ENCODE measurements at regions not wholly inside any gene's neighbourhood (a gene's known extent, or its start where the extent isn't known, plus 50 kb on each side); places are given as distances from the start of the nearest gene placed in this dataset.

- no peak overlapping the region for H3K4me3 ChIP-seq (ENCODE audit: low read depth, low read length)
- TF ChIP-seq, protein P1, sequence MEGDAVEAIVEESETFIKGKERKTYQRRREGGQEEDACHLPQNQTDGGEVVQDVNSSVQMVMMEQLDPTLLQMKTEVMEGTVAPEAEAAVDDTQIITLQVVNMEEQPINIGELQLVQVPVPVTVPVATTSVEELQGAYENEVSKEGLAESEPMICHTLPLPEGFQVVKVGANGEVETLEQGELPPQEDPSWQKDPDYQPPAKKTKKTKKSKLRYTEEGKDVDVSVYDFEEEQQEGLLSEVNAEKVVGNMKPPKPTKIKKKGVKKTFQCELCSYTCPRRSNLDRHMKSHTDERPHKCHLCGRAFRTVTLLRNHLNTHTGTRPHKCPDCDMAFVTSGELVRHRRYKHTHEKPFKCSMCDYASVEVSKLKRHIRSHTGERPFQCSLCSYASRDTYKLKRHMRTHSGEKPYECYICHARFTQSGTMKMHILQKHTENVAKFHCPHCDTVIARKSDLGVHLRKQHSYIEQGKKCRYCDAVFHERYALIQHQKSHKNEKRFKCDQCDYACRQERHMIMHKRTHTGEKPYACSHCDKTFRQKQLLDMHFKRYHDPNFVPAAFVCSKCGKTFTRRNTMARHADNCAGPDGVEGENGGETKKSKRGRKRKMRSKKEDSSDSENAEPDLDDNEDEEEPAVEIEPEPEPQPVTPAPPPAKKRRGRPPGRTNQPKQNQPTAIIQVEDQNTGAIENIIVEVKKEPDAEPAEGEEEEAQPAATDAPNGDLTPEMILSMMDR (IDR thresholded peaks at IDR 0.05; ENCODE audit: low read depth, low read length, missing control alignments) = no peak
- in situ Hi-C loops (cut with HindIII; ENCODE audit: low sequenced_read_pairs) = no loop called here
These were observed 193.6 kb upstream of the RASA1 start for GRCh38 chr5:87074072-87074471.

DNA sequence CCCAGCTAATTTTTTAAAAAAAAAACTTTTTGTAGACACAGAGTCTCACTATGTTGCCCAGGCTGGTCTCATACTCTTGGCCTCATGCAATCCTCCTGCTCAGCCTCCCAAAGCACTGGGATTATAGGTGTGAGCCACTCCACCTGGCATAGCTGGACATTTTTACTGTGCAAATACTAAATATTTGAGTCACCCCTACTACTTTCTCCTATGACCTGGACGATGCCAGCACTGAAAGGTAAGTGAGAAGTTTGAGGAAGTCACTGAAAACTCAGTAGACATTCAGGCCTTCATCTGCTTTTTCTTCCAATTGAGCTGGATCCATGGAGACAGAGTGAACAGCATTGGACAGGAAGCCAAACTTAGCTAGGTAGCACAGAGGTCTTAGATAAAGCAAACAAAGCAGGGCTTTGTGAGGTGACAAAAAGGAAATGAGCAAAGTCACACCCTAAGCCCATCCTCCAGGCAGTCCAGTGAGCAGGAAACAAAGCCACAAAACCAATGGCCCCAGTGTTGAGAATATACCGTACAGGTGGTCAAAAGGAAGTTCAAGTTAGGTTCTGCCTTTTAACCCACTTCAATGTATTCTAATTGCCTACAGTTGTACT lies 192.6 kb upstream of the RASA1 start:
- H3K4me3 ChIP-seq (ENCODE audit: low read depth, low read length) = no peak overlapping the region
- TF ChIP-seq, protein P1 (IDR thresholded peaks at IDR 0.05; ENCODE audit: low read depth, low read length, missing control alignments) = no peak
- in situ Hi-C loops (cut with HindIII; ENCODE audit: low sequenced_read_pairs) = no loop called here
- no peak for DNase-seq (ENCODE audit: low read depth)

More at GRCh38 chr5:87074072-87074471, 193.6 kb upstream of the RASA1 start:
- DNase-seq (ENCODE audit: low read depth) = no peak

DNA sequence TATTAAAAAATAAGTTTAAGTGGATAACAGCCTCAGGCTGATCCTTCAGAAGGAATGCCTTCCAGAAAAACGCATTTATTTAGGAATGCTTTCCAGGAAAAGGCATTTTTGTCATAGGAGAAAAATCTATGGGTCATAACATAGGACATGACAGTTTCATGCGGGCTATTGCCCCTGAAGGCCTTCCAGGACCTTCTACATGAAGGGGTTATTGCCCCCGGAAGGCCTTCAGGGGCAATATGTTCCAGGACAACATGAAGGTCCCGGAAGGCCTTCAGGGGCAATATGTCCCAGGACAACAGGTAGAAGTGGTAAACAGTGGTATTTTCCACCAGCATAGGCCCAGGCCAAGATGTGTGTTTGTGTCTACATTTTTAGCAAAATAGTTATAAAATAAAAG lies 191.3 kb upstream of the RASA1 start:
- in situ Hi-C loops (cut with HindIII; ENCODE audit: low sequenced_read_pairs) = no loop called here
- TF ChIP-seq, protein P1 (IDR thresholded peaks at IDR 0.05; ENCODE audit: low read depth, low read length, missing control alignments) = no peak
- DNase-seq (ENCODE audit: low read depth) = no peak
- no peak overlapping the region for H3K4me3 ChIP-seq (ENCODE audit: low read depth, low read length)

- in situ Hi-C loops (cut with HindIII; ENCODE audit: low sequenced_read_pairs) = no loop called here
- DNase-seq (ENCODE audit: low read depth) = no peak
- TF ChIP-seq, protein P1 (IDR thresholded peaks at IDR 0.05; ENCODE audit: low read depth, low read length, missing control alignments) = no peak
- H3K4me3 ChIP-seq (ENCODE audit: low read depth, low read length) = no peak overlapping the region
These were observed 190.8 kb upstream of the RASA1 start for GRCh38 chr5:87076931-87077330.

GRCh38 chr5:87079219-87079618 lies 188.5 kb upstream of the RASA1 start:
- no peak for DNase-seq (ENCODE audit: low read depth)
- in situ Hi-C loops (cut with HindIII; ENCODE audit: low sequenced_read_pairs) = no loop called here

DNA sequence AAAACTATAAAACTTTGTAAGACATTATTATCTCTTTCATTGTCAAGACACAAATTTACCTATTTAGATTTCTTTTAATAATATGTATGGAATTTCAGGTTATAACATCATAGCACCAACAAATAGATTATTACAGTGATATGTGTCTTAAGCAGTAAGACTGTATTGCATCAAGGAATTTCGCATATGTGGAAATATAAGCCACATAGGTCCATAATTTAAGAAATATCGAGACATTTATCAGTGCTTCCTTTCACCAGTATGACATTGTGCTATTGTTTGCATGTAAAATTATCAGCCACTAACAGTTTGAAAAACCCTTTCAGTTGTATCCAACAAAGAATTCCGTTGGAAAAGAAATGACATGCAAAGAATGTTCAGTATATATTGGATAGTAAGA lies 186.7 kb upstream of the RASA1 start:
- DNase-seq (ENCODE audit: low read depth) = no peak
- no peak overlapping the region for H3K4me3 ChIP-seq (ENCODE audit: low read depth, low read length)
- TF ChIP-seq, protein P1 (IDR thresholded peaks at IDR 0.05; ENCODE audit: low read depth, low read length, missing control alignments) = no peak
- in situ Hi-C loops (cut with HindIII; ENCODE audit: low sequenced_read_pairs) = no loop called here

More at GRCh38 chr5:87079219-87079618, 188.5 kb upstream of the RASA1 start:
- TF ChIP-seq, protein P1 (IDR thresholded peaks at IDR 0.05; ENCODE audit: low read depth, low read length, missing control alignments) = no peak
- H3K4me3 ChIP-seq (ENCODE audit: low read depth, low read length) = no peak overlapping the region

All from astrocyte of the cerebellum (primary cell).